H54 (cell line): ENCODE measurements at regions not wholly inside any gene's neighbourhood (a gene's known extent, or its start where the extent isn't known, plus 50 kb on each side); places are given as distances from the start of the nearest gene placed in this dataset.
A peak's percentile ranks its signal among the peaks of the same experiment; 100 is the strongest.

Experiments
- DNase-seq: peaks from one replicate; pipeline ENCODE4 v3.0.0; 2011; ENCODE audit warnings: low spot score, mixed read lengths; ENCODE audit not compliant: insufficient read length
- FAIRE-seq: peaks from 3 replicates; lab custom pipeline; 2011; peaks lifted over from hg19 to GRCh38; lab: Jason Lieb, UNC
- POLR2A ChIP-seq: IDR thresholded peaks from 2 replicates; pipeline ENCODE4 v1.6.1; 2011; ENCODE audit warnings: low read depth, mild to moderate bottlenecking, low read length

DNA sequence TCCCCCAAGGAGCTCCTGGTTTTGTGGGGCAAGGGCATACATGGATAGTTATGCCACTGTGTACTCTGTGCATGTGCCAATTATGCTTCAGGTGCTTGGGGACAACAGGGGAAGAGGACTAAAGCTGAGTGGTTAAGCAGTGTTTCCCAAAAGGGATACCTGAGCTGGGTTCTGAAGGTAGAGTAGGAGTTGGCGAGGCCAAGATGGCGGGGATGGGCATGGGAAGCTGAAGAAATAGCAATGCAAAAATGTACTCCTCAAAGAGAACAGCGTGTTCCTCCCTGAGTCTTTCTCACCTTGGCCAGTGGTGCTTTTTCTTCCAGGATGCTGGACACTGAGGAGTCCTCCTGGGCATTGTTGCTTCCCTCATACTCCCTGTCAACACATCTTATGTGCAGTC lies 90.0 kb upstream of the LARGE1 start:
- FAIRE-seq (no peak), DNase-seq (no peak)
- no peak for TF ChIP-seq POLR2A

GRCh38 chr22:34015642-34016041 lies 95.4 kb upstream of the LARGE1 start:
- no peak for TF ChIP-seq POLR2A
- FAIRE-seq (no peak), DNase-seq (no peak)

DNA sequence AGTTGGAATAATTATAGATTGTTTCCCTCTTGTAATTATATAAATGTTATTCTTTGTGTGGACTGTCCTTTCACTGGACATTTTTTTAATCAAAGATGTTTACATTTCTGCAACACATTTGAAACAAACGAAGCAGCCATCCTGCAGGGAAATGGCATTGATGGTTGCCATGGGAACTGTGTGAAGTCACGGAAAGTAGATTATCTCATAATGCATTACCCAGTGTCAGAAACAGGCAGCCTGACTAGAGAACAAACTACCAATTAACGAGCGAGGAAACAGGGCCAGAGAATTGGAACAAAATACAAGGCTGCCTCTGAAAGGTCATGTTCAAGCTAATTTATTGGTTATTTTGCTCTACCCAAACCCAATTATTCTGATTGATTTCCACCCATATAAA lies 96.9 kb upstream of the LARGE1 start:
- FAIRE-seq, result no peak
- no peak for TF ChIP-seq POLR2A
- DNase-seq, result no peak

GRCh38 chr22:34019190-34019845 lies 99.0 kb upstream of the LARGE1 start:
- no peak for FAIRE-seq
- no peak for TF ChIP-seq POLR2A
- DNase-seq, result no peak

- FAIRE-seq, result no peak
Measured at GRCh38 chr22:34035209-34035608, 114.9 kb upstream of the LARGE1 start.

DNA sequence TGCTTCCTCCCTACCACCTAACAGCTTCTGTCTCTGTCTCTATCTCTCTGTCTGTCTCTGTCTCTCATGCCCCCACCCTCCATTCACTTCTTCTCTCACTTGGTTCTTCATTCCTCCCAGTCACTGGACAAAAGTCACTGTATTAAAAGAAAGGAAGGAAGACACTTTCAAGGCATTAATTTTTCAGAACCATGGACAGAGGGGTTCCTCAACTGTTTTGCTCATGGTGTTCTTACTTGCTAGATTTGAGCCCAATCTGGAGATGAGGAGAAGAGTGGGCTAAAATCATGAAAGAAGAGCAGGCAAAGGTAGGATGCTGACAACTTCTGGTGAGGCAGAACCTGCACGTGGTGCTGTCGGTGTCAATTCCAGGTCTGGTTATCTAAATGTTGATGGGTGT lies 116.7 kb upstream of the LARGE1 start:
- no peak for DNase-seq
- no peak for FAIRE-seq
- no peak for TF ChIP-seq POLR2A

More at GRCh38 chr22:34035209-34035608, 114.9 kb upstream of the LARGE1 start:
- TF ChIP-seq POLR2A, result no peak
- DNase-seq, result no peak

DNA sequence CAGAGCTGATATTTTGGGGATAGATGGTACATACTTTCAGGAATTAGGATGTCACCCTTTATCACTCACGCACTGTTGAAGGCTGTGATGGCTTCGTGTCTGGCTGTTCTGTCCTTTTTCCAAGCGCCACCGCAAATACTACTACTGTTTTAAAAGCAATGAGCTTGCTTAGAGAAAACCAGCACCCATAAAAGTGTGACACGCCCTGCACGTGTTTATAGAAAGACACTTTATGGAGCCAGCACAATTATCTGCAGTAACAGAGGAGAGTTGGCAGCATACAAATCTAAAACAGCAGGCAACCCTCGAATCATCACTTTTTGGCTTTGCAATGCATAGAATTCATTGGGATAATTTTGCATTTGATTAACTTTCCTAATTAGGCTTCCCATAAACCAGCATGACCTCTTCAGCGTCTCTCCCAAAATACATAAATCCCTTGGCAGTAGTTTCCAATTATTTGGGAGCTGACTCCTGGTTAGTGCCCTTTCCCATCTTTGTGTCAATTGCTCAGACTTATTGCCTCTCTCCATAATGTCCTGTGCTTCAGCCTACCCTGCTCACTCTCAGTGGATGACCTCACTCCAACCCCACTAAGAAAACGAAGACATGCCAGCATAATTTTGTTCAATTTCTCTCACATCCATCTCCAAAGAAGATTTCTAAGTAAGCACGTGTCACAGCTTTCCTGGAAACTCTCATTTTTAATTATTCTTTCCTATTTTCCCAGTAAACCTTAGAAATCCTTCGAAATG lies 118.7 kb upstream of the LARGE1 start:
- no peak for FAIRE-seq
- TF ChIP-seq POLR2A, result no peak
- no peak for DNase-seq

- no peak for FAIRE-seq
- no peak for TF ChIP-seq POLR2A
- DNase-seq, result no peak
Measured at GRCh38 chr22:34045311-34045710, 125.0 kb upstream of the LARGE1 start.

GRCh38 chr22:34055525-34056200 lies 135.4 kb upstream of the LARGE1 start:
- no peak for TF ChIP-seq POLR2A
- FAIRE-seq (no peak), DNase-seq (peak; percentile 1)

- FAIRE-seq (no peak), DNase-seq (no peak)
- TF ChIP-seq POLR2A, result no peak
Measured at GRCh38 chr22:34057726-34058125, 137.4 kb upstream of the LARGE1 start.

- no peak for DNase-seq
- FAIRE-seq, result no peak
- TF ChIP-seq POLR2A, result no peak
Measured at GRCh38 chr22:34064696-34065095, 144.4 kb upstream of the LARGE1 start.

DNA sequence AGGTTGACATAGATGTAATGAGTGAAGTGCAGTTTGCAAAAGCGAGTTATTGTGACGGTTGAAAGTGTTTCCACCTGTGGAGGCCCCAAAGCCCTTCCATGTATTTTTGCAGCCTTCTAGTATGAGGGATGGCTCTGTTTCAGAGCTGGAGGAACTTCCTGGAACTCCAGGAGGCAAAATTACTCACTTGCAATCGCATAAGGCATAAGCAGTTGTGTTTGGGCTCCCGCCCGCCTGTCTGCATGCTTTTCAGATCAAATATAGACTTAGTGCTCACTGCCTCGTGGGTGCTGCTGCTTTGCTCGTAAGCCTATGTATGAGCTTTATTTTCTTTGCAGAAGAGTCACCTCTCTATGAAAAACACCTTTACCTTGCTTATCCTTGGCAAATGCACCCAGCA lies 146.8 kb upstream of the LARGE1 start:
- FAIRE-seq (no peak), DNase-seq (no peak)
- no peak for TF ChIP-seq POLR2A

DNA sequence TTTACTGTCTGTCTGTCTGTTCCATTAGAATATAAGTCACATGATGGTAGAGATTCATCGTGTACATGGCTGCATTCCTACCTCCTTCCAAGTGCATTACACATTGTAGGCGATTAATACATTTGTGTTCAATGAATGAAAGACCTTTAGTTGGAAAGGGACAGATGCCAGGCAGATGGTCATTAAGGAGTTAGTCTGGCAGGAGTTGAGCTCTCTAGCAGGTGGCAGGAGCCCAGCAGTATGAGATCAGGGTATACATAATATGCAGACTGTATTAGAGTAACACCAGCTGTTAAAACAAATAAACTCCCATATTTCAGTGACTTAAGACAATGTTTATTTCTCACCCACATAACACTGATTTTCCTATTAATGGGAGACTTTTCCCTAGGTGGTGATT lies 147.7 kb upstream of the LARGE1 start:
- no peak for TF ChIP-seq POLR2A
- FAIRE-seq, result no peak
- DNase-seq, result no peak

- no peak for TF ChIP-seq POLR2A
- no peak for DNase-seq
- no peak for FAIRE-seq
Measured at GRCh38 chr22:34070051-34070450, 149.8 kb upstream of the LARGE1 start.
